GM19455 (cell line): ENCODE measurements at regions not wholly inside any gene's neighbourhood (a gene's known extent, or its start where the extent isn't known, plus 50 kb on each side); places are given as distances from the start of the nearest gene placed in this dataset.

Experiments used
- ATAC-seq: cut with Tn5 transposase; IDR thresholded peaks from one replicate; pipeline ENCODE4 v1.9.1; 2021; ENCODE audit not compliant: unreplicated experiment

DNA sequence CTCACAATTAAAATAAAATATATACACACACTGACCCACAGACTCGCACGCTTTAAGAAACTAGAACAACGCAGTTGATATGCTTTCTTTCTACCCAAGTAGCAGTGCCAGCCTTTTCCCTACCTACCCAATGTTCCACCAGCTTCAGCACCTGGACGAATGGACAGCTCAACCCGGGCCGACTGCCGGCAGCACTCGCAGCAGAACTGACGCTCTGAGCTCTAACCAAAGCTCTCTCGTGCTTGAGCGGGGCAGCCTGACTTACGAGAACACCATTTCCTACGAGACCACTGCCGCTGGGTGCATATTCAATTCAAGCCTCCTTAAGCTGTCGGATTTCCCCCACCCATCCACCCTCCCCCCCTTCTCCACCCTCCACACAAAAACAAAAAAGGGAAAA is 127.4 kb upstream of the DPYD start:
- no peak for ATAC-seq

DNA sequence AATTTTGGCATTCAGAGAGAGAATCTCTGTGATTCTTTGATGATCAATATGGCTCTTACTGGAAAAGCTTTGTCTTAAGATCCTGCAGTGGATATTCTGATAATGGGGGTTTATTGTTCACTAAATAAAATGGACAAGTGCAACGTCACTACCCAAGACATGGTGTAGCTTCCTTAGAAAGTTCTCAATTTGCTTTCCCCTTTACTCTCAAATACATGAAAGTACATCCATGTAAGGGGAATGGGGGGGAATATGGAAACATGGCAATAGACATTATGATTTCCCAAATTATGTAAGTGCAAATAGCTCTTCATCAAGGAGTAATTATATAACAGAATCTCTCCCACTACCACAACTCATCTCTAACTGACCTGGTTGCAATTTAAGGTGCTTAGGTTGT is 126.3 kb upstream of the DPYD start:
- no peak for ATAC-seq

DNA sequence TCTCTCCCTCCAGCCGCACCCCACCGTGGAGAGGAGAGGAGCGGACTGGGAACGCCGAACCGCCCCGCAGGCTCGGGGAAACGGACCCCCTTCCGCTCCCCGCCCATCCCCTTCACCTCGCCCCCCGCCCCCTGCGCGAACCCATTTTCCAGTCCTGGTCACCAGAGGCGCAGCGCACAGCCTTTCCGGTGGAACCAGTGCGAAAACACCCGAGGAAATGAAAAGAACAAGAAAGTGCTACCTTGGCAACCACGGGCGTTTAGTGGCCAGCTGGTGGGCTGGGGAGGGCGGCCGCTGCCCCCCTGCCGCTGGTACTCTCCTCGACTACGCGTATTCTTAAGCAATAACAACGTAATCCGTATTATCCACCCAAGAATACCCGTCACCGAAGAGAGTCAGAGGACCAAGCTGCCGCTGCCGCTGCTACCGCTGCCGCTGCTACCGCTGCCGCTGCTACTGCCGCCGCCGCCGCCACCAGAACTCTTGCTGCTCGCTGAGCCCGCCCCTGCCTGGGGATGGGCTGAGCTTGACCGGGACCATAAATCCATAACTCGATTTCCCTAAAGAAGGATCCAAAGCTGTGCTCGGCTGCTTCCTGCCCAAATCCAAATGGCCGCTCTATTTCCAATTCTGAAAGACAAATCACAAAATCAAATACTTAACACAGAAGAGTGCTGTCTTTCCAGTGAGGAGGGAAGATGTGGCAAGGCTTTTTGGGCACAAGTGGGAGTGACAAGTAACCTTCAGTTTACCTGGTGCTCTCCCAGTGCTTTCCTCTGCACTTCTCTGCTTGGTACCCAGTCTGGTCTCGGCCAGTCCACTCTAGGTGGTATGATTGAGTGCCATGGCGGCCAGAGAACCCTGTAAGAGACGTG is 125.2 kb upstream of the DPYD start:
- ATAC-seq, result no peak

DNA sequence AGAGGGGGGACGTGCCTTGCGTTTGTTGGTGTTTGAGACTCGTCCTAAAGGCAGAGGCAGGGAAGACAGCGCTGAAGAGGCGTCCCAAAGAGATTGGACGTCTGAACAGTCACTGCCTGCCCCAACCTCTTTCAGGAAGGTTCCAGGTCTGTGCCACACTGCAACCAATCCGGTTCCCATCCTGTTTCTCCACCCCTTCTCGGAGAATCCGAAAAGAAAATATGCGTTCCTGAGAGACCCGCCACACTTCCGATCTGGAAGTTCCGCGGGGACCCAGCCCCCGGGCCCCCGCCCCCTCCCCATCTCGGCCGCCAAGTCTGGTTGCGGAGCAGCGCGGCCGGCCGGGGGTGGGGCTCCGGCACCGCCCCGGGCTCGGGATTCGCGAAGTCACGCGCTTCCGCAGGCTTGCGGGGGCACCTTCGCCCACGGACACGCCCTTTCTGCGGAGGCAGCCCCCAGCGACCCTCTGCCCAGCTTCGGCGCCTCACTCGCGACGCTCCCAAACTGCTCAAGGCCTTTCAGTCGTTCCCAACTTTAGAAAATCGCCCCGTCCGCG is 124.5 kb upstream of the DPYD start:
- ATAC-seq, result no peak

DNA sequence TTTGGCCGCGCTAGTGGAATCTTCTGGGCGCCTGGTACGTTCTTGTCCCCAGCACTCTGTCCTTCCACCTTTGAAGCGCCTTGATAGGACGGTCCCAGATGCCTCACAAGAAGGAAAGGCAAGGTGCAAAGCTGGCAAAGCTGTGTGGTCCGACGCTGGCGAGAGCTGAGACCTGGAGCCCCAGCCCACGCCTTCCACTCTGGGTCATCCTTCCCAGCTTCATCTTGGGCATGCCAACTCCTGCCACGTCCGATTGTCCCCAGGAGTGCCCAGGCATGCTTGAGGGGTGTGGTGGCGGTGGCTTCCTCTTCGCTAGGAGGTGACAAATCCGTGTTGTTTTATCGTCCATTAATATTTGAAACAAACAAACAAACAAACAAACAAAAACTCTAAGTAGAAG is 123.9 kb upstream of the DPYD start:
- no peak for ATAC-seq

DNA sequence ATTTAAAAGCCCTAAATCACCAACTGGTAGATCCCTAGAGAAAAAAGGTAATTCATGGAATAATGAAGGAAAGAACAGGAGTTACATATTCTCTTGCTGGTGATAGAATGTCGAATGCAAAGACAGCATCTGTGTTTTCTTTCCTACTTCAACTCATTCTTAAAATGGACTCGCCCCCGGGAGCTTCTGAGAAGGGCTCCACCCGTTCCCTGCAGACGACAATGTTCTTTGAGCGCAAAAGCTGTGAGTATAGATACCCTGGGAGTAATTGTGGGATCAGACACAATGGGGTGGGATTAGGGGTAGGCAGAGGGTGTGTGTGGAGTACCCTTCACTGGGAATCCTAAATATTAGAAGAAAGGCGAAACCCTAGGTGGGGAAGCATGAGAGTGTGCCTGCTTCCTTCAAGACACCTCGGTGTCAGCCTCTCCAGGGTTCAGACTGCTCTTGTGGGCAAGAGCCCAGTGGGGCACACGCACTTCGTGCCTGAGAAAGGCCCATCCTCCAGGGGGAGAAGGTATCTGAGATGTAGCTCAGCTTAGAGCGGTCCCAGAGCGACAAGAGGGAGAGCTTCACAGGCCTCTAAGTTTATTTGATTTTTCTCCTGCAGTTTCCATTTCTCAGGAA is 123.3 kb upstream of the DPYD start:
- no peak for ATAC-seq

DNA sequence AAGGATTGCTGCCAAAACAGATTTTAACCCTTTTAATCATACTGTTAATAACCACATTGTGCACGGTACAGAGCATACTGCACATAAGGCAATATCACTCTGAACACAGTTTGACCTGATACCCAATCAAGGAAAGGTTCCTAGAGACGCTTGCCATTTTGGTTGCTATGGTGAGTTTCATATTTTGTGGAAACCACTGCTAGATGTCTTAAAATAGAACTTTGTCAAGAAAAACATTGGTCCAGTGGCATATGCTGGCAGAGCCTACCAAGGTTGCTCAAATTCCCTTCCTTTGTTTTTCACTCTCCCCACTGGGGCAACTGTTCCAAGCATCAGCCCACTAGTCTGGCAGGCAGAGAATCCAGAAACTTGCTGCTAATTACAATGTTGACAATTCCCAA is 114.8 kb upstream of the DPYD start:
- no peak for ATAC-seq

DNA sequence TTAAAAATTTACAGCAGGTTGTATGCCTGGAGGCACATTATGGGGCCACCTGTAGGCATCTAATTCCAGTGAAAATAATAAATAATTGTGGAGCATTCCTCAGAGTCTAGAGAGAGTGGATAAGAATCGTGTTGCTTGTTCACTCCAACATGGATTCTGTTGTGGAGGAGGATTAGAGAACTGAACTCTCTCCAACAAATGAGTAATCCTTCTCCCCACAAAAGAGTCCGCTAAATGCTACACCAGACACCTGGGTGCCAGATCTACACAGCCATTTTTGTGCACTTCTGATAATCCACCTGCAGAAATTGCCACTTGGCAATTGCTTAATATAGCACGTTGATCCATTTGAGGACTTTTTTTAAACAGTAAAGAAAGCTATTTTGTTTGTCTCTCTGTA is 113.7 kb upstream of the DPYD start:
- ATAC-seq, result no peak

DNA sequence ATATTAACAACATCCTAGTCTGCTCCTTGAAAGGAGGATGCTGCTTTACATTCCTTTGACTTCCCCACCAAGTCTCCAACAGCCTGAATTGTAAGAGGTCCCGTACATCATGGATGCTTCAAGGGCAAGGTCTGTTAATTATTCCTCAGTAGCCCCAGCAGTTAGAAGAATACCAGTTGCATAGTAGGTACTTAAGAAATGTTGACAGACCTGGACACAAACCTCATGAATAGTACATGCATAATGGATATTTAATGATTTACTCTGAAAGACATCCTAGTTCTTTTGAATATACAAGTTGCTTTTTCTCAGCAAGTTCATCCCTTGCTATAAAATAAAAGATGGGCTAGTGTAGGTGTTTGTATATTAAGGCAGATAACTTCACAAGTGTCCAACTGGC is 112.1 kb upstream of the DPYD start:
- ATAC-seq, result no peak

DNA sequence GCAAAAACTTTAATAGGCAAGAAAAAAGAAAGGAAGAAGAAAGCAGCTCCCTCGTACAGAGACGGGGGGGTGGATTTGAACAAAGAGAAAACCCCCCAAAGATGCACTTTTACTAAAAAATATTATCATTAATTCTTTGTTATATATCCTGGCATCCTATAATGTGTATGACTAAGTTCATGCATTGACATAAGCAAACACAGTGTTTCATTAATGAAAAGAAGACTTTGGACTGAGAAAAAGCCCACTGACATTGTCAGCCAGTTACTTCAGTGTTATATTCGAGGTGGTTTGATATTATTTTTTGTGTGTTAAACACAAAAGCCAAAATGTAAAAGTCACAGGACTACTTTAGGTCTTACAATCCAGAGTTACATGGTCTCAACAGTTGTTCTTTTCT is 110.1 kb upstream of the DPYD start:
- no peak for ATAC-seq

DNA sequence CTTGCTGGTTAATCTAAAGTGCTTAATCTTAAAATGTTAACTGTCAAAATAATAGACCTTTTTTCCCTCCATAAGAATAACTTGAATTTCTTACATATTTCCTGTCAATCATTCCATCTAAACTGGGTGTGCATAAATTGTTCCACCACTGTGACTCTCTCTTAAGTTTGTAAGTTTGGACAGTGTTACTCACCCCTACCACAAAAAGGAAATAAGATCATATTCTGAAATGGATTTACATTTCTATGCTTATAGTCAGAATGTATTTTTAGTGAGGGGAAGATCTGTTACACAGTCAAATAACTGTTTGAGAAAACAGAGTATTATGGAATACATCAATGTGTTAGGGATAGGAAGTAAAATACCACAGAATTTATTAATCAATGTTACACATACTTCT is 109.6 kb upstream of the DPYD start:
- ATAC-seq, result no peak

DNA sequence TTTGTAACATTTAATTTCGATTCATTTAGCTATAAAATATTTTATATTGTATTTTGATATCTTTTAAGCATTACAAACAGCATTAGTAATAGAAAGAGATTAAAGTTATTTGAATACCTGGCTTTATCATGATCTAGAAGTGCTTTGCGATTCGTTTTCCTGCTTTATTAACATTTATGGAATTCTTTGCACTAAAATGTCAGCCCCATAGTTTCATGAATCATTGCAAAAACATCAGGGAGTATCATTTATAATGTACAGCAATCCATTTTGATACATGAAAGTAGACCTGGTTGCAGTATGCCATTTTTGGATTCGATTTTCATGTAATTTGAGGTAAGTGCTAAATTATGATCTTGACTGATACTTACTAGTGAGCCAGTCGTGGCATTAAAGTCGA is 108.0 kb upstream of the DPYD start:
- ATAC-seq, result no peak

DNA sequence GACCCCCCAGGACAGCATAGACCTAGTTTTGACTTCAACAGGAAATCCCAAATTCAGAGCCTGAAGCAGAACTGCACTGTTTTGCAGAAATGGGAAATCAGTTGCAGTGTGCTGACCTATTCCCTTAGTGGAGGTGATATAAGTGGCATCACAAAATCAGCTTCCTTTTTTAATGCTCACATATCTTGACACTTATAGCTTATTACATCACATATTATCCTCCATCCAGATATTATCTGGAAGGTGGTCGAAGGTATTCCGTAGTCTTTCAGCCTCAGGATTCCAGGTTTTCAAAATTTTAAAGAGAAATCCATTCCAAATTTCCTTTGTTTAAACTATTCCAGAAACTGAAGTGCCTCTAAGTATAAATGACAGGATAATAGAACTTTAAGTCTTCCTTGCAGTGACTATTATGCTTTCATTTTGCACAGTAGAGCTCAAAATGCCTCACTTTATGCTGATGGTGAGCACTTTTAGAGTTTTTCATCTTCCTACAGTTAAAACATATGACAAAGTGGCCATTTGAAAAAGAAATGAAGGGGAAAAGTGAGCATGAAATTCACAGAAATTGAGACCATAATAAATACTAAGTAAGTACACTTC is 106.4 kb upstream of the DPYD start:
- ATAC-seq, result no peak

DNA sequence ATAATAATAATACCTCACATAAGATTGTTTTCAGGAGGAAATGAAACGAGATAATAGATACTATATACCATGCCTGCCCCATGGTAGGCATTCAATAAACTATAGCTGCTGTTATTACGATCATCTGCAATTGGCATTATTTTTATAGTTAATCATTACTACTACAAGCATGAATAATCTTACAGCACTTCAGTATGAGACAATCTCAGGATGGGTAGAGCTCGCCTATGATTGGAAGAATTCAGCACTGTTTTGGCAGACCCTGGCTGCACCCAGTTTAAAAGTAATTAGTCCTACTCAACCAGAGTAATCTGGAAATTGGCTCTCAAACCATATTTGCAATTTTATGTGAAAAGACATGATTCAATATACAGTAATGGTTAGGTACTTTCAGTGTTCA is 105.0 kb upstream of the DPYD start:
- no peak for ATAC-seq

DNA sequence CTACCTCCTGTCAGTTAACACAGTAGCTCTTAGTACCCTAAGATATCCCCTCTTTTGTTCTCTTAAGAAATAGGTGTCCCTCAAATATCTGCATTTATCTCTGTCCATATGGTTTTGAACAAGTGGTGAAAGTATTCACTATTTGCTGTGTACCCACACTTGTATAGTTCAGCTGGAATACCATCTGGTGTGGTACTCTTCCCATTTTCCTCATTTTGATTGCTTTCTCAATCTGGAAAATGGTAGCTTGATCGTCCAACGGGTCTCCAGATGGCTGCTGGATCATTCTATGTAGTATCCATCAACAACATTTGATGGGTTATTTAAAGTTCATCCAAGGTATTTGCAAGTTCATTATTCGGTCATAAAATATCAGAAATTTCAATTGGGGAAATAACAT is 100.3 kb upstream of the DPYD start:
- ATAC-seq, result no peak

DNA sequence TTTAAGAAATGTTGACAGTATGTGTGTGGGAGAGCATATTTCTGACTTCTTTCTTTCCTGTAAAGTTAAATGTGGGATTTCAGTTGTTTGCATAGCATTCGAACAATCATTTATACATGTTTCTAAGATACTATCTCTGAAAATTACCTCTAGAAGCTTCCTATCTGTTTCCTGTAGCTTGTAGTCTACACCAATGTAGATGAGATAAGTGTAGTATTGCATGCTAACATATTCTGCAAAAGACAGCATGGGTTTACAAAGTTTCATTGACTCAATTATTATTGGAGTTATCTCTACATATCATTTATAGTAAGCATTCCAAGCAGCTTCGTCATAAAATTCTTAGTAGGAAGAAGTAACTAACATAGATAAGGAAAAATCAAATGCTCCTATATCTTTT is 98.9 kb upstream of the DPYD start:
- ATAC-seq, result no peak

DNA sequence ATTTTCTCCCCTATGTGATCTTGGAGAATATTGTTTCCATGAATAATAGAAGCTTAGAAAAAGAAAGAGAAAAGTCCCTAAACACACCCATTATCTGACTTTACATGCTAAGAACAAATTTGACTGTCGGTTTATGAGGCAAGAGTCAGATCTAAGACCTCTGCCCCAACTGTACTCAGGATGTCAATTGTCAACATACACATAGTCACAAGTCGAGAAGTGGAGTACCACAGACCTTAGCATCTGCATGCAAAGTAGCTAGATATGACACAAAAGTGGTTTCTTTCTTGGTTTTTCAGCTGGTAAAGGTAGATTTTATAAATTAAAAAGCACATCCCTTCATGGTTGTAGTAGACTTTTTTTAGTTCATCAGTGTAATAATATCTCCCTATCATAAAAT is 97.2 kb upstream of the DPYD start:
- ATAC-seq, result no peak

DNA sequence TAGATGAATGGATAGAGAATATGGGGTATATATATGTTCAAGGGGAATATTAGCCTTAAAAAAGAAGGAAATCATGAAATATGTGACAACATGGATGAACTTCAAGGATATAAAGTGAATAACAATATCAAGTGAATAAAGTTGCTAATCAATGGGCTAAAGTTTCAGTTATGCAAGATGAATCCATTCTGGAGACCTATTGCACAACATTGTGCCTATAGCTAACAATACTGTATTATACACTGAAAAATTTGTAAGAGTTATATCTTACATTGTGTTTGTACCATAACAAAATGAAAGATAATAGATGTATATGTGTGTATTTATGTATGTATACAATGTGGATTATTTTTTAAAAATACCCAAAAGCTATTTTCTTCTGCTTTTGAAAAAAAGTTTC is 96.3 kb upstream of the DPYD start:
- no peak for ATAC-seq

DNA sequence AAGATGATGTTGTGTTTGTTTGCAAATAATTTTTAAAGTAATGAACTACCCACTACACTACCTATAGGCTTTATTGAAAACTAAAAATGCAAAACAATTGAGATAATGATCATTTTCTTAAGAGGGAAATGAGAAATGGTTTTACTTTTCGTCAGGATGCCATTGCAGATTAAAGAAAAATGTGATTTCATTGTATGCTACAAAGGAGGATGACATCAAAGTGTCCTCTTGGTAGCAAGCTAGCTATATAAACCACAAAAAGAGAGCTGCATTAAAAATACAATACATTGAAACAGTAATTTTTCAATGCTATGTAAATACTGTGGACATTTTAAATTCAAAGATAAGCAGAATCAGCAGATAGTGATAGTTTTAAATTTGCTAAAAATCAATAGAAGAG is 87.5 kb upstream of the DPYD start:
- ATAC-seq, result no peak

DNA sequence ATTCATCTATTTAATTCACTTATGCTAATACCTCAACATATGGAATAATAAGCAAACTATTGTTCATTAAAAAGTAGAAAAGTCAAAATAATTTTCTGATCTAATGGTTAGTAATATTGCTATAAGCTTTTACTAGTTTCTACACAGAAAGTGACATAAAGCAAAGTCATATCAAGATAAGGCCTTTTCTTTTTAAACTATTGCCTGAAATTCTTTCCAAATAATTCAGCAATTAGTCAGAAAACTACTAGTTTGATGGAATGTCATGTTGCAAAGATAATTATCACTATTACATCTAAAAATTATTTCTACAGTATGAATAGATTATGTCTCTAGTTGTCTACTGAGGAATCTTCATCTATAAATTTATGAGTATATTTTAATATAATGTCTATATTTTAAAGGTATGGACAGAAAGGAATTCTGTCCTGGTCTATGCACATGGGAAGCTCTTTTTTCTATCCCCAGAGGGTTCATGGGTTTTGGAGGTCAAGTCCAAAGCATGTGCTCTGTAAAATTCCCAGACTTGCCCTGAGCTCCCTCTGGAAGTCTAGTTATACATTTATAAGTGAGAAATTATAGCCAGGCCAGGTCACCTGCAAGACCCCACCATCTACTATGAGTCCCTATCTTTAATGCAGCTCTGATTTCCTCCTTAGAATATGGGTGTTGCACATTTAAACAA is 84.6 kb upstream of the DPYD start:
- no peak for ATAC-seq

DNA sequence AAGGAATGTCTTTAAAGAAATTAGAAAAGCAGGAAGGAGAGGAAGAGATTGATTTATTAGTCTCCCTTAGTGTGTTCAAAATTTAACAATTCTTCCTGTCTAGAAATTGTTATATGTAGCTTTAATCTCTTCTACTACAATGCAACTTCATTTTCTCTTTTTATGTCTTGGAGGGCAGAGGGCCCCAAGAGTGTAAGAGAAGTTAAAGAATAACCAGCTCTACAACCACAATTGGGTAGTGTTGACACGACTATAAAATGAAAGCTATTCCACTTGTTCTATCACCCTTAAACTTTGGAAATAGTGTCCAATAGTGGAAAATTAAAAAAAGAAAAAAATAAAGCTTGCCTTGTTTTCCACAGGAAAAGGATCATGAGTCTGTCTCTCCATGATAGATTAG is 82.6 kb upstream of the DPYD start:
- no peak for ATAC-seq

DNA sequence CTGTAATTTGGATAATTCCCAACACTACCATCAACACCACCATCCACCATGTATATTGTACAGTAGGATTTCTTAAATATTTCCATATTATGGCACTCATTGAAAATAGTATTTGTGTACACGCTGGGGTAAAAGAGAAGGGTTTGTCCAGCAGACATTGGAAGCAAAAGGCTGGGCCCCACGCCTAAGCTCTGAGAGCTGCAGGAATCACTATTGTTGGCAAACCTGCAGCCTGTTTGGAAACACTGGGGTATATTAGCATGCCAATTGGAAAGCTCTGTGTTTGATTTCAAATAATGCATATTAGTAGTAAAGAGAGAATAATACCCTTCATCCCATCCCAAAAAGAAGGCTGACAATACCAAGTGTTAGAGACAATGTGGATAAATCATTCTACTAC is 81.5 kb upstream of the DPYD start:
- no peak for ATAC-seq
